Activated CD8-positive, alpha-beta memory T cell treated with anti-CD3 and anti-CD28 coated beads for 36 hours (primary cell): ENCODE measurements at regions not wholly inside any gene's neighbourhood (a gene's known extent, or its start where the extent isn't known, plus 50 kb on each side); places are given as distances from the start of the nearest gene placed in this dataset.
"Not testable (repeated sequence)": the region's sequence is repeated elsewhere in the genome, so short reads cannot be mapped to it uniquely, and the experiment has no call there.

Experiments used
- CTCF ChIA-PET: fragments of 350-600 bp; sonication (Branson Sonifier 250); formaldehyde crosslinking; loops from one replicate; lab custom pipeline; 2021; ENCODE audit warnings: antibody characterized with exemption; lab: Charles Lee
- POLR2A ChIA-PET: fragments of 350-600 bp; sonication (Branson Sonifier 250); formaldehyde crosslinking; loops from one replicate; lab custom pipeline; 2021; ENCODE audit warnings: antibody characterized with exemption; lab: Charles Lee

GRCh38 chr12:126985663-126986062 lies 1281.3 kb upstream of the TMEM132C start:
- CTCF ChIA-PET, POLR2A ChIA-PET: not testable (repeated sequence)

GRCh38 chr12:126989532-126989931 lies 1277.4 kb upstream of the TMEM132C start:
- POLR2A ChIA-PET = no interaction called here
- CTCF ChIA-PET = no interaction called here

GRCh38 chr12:126993898-126994297 lies 1273.1 kb upstream of the TMEM132C start:
- CTCF ChIA-PET = no interaction called here
- POLR2A ChIA-PET = no interaction called here

GRCh38 chr12:126994599-126994998 lies 1272.4 kb upstream of the TMEM132C start:
- CTCF ChIA-PET = no interaction called here
- POLR2A ChIA-PET = no interaction called here

- CTCF ChIA-PET = no interaction called here
- POLR2A ChIA-PET = no interaction called here
Measured at GRCh38 chr12:126998031-126998430, 1268.9 kb upstream of the TMEM132C start.

- CTCF ChIA-PET = no interaction called here
- POLR2A ChIA-PET = no interaction called here
Measured at GRCh38 chr12:126998747-126999285, 1268.2 kb upstream of the TMEM132C start.

DNA sequence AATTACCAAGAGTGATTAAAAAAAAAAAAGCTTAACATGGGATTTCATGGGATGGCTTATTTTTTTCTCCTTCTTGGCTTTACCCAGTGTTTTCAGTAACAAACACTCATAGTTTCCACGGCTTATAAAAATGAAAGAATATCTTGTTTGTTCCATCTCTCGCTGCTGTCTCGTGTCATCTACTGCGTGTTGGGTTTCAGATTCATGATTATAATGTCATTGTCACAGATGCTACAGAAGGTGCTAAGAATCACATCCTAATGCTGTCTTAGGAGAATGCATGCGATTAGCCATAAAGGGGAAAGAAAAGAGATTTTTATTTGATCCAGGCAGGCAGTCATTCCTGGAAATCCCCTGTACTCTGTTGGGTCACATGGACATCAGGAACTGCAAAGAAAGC lies 1267.6 kb upstream of the TMEM132C start:
- ChIA-PET POLR2A (no interaction called here), CTCF (no interaction called here)

DNA sequence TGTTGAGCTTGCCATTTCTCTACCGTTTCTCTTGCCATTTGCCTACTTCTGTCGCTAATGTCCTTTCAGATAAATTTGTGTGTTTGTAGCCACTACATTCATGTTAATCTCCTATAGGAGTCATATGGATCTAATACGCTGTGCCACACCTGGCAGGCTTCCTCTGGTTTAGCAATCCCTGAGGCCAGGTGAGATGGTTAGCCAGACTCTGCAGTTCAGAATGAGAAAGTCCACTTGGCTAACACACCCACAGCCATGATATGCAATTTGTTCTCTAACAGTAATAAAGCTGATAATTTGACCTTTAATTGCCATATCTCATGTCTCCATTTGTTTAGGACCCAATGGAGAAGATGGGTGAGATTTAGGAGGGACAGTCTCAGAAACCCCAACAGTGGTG lies 1261.6 kb upstream of the TMEM132C start:
- CTCF ChIA-PET = no interaction called here
- POLR2A ChIA-PET = no interaction called here

- CTCF ChIA-PET = interaction anchor here (0.6 kb wide), 1 partner anchor 389 kb away, joined by 3 read pairs; no protein-coding TSS in a partner anchor
- POLR2A ChIA-PET = no interaction called here
Measured at GRCh38 chr12:127006972-127007371, 1260.0 kb upstream of the TMEM132C start.

DNA sequence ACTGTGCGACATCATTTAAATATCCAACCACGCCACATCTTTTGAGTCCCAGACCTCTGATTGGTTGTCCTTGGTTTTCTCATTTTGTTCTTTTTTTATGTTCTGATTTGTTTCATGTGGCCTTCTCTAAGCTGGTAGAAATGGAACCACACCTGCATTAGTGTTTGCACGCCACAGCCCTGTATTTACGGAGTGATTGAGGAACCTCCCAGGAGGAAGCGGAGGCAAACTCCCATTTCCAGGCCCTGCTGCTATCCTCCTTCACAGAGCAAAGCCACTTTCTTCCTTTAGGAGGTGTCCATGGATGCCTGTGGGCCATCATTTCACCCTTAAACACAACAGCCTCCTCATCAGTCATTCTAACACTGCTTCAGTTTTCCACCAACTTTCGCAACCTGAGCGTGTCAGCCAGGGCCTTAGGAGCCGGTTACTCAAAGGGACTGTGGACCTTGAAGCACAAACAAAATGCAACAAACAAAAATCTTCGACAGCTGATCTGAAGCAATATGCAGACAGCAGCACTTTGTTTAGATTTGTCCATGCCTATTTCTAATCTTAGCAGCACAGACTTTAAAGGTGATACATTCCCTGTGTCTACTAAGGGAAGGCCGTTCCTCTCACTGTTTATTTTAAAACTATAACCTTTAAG lies 1258.1 kb upstream of the TMEM132C start:
- POLR2A ChIA-PET = no interaction called here
- CTCF ChIA-PET = no interaction called here

DNA sequence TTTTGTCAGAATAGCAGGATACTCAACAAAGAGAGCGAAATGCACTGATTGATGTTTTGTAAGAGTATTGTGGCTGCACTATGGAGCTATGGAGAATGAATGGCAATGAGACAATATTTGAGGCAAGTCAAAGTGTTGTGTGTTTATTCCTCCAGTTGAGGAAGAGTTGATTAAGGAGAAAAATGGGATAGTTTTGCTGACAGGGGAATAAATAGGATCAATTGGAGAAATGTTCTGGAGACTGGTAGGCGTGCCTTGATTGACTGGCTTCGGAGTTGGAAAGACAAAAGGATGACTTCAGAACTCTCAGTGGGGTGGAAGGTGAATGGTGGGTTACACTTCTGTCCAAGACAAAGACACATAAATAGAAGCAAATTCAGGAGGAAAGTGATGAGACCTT lies 1254.9 kb upstream of the TMEM132C start:
- POLR2A ChIA-PET = no interaction called here
- CTCF ChIA-PET = no interaction called here

DNA sequence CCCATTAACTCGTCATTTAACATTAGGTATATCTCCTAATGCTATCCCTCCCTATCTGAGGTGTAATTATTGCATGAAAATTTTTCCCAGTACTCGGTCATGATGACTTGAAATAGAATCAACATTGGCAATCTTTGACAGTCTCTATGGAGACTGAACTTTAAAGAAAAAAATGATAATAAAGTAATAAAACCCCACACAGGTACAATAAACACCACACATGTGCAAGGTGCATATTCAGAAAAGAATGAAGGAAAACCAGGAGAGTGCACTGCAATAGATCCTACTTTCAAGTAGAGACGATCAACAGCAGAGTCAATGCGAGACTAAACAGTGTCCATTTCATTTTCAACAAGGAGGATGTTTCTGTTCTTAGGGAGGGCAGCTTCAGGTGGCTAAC lies 1253.8 kb upstream of the TMEM132C start:
- CTCF ChIA-PET = no interaction called here
- POLR2A ChIA-PET = no interaction called here

DNA sequence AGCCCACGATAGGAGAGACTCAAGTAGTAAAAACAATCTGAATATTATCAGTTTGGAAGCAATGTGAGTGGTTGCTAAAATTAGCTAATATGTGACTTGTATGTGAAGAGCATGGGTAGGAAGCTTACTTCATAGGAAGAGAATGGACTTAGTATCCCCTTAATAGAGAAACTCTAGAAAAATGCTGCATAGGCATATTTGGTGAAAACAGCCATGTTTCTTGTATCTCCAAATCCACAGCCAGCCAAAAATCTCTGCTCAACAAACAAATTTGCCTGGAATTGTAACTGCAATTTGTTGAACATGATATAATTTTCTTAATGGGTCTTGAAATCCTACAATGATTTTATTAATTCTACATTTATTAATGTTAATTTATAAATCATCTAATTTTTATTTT lies 1252.9 kb upstream of the TMEM132C start:
- ChIA-PET POLR2A (no interaction called here), CTCF (interaction anchor here (0.6 kb wide), 1 partner anchor 1247 kb away, joined by 4 read pairs; no protein-coding TSS in a partner anchor)

- POLR2A ChIA-PET = no interaction called here
- CTCF ChIA-PET = no interaction called here
Measured at GRCh38 chr12:127024791-127025190, 1242.2 kb upstream of the TMEM132C start.

- ChIA-PET POLR2A (no interaction called here), CTCF (no interaction called here)
Measured at GRCh38 chr12:127025545-127025944, 1241.4 kb upstream of the TMEM132C start.

GRCh38 chr12:127035011-127035879 lies 1231.7 kb upstream of the TMEM132C start:
- CTCF ChIA-PET = no interaction called here
- POLR2A ChIA-PET = no interaction called here

DNA sequence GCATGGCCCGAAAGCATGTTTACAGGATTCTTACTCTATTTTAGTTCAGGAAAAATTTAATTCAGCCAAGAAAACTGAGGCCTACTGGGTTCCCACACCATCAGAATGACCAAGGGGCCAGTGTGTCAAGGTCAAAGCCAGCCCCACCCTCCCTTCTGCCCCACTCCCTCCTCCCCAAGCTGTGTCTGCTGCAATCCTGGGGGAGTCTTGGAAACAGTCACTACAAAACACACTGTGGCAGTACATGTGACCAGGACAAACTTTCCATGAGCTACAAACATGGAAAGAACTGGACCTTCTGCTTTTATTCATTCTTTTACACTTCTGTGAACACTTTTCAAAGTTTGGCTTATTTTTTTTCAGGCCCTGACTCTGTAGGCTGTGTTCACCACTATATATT lies 1228.8 kb upstream of the TMEM132C start:
- ChIA-PET CTCF (no interaction called here), POLR2A (no interaction called here)

DNA sequence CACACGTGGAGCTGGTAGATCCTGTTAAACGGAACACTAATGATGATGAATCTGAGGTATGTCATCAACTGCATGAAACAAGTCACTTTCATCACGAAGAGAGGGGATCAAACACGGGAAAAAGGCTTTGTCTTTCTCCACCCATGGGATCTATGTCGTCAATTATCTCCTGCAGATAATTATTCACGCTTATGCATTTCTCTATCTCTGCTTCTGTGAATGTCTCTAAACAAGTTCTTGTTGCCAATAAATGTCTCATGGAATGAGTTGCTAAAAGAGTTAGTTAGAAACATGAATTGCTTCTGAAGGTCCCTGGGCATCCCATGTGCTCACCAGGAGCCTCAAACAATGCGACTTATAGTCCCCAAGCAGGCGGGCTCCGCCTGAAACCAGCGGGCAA lies 1228.2 kb upstream of the TMEM132C start:
- CTCF ChIA-PET = no interaction called here
- POLR2A ChIA-PET = no interaction called here

- ChIA-PET POLR2A (no interaction called here), CTCF (no interaction called here)
Measured at GRCh38 chr12:127041985-127042625, 1224.9 kb upstream of the TMEM132C start.

- CTCF ChIA-PET = interaction anchor here (1.1 kb wide), 1 partner anchor 9 kb away, joined by 3 read pairs; no protein-coding TSS in a partner anchor
Measured at GRCh38 chr12:127043731-127044130, 1223.2 kb upstream of the TMEM132C start.

More at GRCh38 chr12:127043731-127044130, 1223.2 kb upstream of the TMEM132C start:
- POLR2A ChIA-PET = no interaction called here
